NCI-H748 treated with DMSO at 0.1 percent for 48 hours (cell line): ENCODE measurements at regions not wholly inside any gene's neighbourhood (a gene's known extent, or its start where the extent isn't known, plus 50 kb on each side); places are given as distances from the start of the nearest gene placed in this dataset.
A peak's percentile ranks its signal among the peaks of the same experiment; 100 is the strongest.

Source experiments
- DNase-seq: peaks from one replicate; lab custom pipeline; 2025; lab: John Stamatoyannopoulos, UW

DNA sequence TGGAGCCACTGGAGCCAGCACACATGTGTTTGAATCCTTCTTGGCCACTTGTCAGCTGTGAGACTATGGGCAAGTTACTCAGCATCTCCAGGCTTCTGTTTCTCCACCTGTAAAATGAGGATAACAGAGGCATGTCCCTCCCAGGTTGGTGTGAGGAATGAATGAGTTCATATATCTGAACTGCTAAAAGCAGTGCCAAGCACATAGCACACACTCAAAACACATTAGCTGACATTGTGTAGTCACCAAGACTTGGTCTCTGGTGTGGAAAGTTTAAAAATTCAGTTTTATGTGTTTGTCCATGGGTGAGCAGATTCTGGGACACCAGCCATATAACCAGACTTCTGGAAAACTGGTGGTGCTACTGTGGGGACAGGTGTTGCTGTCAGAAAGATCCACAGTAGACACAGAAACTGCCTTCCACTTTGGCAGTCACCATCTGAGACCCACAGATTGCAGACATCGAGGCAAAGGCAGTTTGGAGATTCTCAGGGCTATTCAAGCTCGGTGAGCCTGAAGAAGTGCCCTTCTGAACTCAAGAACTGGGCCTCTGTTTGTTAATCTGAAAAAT, 115.8 kb downstream of the MRPL14 start:
- no peak for DNase-seq

DNA sequence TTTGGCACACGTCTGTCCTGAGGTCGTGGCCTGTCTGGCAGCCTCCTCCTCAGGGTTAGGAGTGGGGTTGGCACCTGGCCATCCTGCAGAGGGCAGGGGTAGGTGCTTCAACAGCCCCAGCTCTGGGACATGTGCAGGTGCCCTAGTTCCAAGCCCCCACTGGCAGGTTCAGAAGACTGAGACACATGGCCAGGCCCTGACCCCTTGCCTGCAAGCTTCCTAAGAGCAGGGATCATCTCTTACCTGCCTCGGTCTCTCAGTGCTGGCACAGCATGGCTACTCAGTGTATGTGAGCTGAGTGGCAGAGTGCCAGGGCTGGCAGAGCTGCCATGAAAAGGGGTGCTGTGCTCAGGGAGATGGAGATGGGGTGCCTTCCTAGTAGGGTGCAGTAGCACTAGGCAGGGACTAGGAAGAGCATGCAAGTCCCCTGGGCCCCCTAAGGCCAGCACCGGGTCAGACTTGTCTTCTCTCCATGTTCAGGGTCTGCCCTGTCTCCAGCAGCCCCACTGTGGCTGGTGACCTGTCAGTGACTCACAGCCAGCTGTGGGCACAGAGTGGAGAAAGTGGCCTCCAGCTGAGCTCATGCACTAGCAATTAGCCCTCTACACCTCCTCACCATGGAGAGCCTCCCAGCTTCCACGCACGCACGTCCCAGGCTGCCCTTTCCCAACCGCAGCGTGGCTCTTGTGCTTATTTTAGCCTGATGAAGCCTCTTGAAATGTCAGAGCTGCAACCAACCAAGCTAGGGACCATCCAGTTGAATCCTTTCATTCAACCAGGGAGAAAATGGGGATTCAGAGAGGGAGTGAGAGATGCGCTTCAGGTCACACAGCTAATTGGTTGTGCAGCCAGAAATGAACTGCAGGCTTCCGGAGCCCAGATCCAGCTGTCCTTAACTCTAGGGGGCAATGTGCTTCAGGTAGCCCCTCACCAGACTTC, 116.6 kb downstream of the MRPL14 start:
- no peak for DNase-seq

DNA sequence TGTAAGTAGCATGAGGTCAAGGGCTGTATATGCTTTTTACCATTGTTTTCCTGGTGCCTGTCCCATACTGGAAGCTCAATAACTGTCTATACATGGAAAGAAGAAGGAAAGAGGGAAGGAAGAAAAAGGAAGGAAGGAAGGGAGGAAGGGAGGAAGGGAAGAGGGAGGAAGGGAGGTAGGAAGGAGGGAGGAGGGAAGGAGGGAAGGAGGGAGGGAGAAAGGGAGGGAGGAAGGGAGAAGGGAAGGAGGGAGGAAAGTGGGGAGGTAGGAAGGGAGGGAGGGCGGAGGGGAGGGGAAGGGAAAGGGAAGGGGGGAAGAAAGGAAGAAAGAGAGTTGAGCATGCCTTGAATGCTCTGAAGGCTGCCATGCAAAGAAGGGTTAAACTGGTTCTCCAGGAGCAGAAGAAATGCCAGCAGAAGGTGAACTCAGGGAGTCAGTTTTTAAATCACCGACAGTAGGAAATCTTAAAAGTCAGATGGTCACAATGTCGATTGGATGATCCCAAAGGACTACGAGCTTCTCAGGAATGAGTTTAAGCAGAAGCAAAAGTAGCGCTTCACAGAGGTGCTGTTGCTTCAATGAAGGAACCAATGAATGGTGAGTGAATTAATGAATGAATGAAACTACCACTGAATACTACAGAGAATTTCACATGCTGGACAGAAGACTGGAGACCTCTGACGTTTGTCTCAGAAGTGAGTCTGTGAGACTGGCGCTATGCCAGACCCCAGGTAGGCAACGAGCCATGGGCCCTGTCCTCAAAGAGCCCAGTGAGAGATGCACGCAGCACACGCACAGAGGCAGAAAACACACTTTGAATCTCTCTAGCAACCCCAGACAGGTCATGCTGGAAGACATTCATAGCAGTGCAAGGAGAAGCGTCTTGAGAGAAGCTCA, 117.6 kb downstream of the MRPL14 start:
- no peak for DNase-seq

DNA sequence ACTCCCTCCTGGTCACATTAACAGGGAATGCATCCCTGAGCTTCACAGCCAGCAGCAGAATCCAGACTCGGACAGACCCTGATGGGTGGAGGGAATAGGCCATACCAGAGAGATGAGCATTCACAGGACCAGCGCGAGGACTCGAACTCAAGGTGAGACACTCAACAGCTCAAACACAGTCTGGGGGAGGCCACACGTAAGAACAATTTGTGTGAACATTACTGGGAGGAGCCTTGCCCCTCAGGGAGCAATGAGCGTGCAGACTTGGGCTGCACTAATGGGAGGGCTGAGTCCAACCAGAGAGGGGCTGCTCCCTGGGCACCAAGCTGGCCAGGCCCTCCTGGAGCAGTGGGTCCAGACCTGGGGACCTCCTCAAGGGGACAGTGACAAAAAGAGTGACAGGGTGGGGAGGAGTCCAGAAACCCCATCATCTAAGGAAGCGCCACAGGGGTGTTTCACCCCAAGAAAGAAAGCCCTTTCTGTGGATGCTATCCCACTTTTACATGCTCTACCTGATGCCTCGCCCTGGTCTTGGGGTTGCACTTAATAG, 118.4 kb downstream of the MRPL14 start:
- DNase-seq, result no peak

DNA sequence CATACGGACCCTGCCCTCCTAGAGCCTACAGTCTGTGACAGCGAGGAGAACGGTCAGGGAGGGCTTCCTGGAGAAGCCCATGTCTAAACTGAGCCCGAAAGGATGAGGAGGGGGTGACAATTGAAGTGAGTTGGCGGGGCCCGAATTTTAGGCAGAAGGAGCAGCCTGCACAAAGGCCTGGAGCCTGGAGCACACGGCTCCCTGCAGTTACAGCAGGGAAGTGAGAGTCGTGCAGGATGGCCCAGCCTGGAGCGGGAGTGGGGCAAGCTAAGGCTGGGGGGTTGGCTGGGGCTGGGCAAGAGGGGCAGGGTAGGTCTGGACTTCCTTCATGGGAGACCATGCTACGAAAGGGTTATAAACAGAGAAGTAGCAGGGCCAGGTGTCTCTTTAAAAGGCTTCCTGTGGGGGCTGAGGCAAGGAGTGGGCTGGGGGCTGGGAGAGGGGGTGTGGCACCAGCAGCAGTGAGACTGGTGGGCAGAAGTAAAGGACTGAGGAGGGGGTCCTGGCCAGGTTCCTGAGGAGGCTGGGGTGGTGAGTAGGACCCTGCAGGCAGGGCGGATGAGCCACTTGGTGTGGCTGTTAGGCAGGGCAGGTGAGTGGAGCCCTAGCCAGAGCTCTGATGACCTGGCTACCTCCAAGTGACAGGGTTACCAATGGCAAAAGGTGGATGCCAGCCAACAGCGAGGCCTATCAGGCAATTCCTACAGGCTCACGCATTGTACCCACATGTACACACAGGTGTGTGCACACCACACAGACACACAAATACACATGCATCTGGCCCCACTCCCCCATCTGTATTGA, 119.2 kb downstream of the MRPL14 start:
- DNase-seq, result no peak

DNA sequence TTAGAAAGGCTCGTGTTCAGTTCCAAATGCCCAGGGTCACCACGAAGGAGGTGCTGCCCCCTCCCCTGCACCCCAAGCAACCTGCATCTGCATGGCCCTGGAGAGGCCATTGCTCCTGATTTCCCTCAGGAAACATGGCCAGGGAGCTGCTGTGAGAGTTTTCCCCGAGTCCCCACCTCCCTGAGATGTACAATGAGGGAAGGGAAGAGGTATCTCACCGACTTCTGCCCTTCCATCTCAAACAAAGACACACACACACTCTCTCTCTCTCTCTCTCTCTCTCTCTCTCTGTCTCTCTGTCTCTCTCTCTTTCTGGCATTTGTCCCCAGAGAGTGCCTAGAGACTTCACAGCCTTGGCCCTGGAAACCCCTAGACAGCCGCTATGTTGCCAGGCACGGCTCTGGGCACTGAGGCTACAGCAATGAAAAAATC, 120.4 kb downstream of the MRPL14 start:
- DNase-seq, result no peak

DNA sequence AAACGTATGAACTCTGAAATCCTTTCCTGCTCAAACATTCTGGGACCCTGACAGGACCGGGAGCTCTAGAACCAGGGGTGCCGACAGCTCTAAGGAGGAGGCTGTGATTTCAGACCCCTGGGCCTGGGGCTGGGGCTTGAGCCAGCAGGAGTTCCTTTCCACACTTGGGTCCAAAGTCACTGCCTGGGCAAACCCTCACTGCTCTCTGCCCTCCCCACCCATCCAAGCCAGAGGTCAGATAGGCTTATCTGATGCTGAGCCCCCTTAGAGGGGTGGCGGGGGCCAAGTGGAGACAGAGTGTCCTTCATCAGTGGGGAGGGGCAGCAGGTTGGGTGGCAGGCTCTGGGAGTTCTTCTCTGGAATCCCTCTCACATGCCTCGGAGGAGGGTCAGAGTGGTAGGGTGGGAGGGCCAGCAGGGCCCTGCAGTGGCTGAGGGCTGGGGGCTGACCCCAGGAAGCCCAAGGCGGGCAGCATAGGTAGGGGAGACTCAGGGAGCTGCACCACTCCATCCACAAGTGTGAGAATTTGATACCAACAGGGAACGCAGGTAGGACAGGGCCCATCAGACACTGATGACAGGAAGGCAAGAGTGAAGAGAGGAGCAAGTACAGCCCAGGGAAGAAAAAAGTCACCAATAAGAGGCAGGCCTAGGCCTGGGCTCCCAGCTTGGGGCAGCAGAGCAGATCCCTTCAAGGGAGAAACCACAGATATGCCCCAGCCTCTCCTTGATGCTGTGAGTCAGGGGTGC, 121.0 kb downstream of the MRPL14 start:
- DNase-seq, result no peak

DNA sequence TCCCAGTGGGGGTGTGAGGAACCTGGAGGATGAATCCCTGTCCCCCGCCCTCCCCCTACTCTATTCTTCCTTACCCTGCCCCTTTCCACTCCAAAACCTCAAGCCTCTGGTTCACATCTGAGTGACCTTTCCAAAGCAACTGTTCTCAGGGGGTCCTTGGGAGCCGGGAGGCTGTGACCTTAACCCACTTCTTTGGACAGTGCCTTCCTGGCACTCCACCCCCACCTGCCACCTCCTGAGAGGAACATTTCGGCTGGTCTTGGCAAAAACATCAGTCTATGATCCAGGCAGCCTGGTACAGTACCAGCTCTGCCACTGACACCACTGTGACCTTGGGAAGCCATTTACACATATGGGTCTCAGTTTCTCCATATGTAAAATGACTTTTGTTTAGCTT, 121.7 kb downstream of the MRPL14 start:
- DNase-seq, result no peak

DNA sequence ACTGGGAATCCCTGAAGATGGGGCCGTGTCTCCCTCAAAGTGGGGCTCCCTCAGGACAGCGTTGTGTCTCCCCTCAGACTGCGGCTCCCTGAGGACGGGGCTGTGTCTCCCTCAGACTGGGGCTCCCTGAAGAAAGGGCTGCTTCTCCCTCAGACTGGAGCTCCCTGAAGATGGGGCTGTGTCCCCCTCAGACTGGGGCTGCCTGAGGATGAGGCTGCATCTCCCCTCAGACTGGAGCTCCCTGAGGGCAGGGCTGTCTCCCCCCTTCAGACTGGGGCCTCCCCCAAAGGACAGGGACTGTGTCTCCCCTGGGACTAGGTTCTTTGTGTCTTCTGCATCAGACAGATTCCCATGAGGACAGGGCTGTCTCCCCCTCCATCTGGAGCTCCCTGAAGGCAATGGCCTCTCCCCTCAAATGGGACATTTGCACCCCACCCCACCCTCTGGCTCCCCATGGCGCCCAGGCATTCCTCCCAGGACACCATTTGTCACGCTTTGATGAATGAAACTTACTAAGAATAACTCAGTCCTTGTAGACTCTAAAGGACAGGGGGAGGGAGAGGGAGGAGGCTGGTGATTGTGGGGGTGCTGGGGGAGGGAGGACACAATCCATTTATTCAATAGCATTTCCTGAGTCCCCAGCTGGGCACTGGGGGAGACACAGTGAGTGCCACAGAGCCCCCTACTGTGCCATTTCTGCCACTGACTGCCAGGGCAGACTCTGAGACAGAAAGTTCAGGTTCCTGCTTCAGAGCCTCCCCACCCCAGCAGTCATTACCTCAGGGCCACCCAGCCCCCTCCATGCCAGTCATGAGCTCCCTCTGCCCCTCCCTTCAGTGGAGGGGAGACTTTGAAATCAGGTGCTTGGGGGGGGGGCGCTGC, 122.4 kb downstream of the MRPL14 start:
- DNase-seq, result no peak

DNA sequence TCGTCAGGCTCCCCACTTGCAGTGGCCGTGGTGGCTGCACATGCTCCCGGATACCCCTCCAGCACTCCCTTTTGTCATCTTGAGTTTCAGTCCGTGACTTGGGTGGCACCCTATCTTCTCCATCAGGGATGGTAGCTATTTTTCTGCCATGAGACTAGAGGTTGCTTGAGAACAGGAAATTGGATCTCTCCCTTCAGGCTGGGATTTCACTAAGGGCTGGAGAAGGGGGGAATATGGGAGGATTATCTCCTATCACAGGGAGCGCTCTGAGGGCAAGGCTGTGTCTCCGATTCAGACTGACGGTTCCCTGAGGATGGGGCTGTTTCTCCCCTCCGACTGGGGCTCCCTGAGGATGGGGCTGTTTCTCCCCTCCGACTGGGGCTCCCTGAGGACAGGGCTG, 123.1 kb downstream of the MRPL14 start:
- DNase-seq, result no peak

DNA sequence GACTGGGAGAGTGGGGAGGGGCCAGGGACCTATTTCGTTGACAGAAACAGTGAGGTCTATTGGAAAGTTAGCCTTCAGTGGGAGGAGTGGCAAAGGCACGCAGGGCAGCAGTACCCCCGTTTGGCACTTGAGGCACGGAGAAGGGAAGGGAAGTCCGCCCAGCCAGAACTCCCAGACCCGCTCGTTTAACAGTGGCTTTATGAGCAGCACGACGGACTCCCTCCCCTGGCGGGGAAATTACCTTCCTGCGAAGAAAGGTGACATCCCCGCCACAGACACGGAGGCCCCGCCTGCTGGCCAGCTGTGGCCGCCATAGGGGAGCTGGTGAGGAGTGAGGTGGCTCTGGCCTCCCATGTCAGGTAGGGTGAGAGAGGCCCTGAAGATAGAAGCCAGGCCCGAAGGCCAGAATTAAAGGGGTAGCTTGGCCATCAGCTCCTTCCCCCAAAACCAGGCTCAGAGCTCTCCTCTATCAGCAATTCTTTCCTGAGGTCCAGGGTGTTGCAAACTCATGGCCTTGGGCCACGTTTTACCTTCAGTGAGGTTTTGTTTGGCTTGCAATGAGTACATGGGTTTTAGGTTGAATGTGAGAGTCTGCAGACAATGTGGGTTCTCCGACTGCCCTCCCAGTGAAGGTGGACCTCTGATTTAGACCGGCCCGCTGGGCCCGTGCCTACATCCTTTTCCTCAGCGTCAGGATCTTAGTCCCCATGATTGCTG, 123.7 kb downstream of the MRPL14 start:
- DNase-seq, result no peak

DNA sequence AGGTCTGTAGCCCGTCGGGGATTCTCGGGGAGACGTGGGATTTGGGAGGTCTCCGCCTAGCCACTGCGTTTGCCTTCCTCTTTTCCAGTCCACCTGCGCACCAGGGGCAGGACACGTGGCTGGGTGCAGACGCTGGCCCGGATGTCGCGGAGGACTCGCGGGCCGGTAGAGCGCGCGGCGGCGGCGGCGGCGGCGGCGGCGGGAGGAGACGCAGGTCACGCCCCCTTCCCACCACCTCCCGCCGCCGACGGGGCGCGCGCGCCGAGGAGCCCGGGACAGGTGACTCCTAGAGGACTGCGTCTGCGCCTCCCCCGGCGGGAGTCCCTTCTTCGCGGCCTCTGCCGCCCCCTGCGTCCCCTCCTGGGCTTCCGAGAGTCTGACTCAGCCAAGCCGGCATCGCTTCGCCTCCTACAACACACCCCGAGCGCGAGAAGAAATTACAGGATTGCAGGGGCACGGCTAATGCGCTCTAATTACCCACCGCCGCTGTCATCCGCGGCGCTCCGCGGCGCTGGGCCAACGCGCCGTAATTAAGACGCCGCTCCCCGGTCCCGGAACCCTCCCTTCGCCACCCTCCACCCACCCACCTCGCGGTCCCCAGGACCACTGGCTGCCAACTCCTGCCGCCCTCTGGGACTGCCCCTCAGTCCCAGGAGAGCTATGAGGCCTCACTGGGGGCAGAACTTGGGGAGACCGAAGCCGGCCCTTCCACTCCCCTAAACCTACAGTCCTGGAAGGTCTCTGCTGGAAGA, 124.5 kb downstream of the MRPL14 start:
- no peak for DNase-seq

DNA sequence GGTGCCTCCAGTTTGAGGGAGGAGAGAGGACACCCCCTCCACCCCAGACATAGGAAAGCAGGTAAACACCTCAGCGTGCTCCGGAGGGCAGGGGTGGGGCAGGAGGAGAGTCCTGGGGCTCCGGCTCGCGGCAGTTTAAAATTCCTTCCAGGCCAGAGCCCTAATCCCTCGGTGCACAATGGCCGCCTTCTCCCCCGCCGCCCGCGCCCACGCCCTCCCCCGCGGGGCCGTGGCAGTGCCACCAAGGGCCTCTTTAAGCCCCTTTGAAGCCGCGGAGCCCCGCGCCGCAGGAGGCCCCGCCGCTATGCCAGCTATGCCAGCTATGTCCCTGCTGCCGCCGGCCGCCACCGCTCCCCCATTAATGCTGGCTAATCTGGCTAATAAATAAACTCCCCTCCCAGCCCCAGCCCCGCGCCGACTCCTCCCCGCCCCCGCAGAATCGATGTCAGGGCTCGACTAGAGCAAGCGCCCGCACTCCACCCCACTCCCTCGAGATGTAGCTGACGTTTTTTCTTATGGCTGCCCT, 125.1 kb downstream of the MRPL14 start:
- DNase-seq, result no peak

DNA sequence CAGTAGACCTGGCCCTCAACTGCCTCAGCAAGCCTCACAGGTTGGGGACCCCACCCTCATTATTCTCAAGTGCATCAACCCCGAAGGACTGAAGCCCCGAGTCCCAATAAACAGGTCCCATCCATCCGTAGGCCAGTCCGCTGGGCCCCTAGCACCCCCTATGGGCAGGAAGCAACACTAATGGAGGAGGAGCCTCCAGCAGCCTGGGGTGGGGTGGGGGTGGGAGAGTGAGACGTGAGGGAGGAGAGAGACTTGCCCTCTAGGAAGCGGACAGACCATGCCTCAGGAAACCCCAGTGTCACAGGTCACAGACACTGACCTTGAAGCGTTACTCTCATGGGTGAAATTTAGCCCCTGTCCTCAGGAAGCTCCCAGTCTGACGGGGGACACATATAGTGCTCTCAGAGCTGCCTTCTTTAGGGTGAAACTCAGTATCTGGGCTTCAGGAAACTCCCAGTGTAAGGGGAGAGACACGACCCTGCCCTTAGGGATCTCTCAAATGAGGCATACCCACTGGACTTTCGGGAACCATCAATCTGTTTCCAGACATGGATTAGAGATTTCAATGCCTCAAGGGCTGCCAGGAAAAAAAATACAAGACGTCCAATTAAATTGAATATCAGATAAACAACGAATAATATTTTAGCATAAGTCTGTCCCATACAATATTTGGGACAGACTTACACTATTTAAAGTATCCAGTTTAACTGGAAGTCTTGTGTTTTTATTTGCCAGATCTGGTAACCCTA, 125.8 kb downstream of the MRPL14 start:
- DNase-seq, result no peak

DNA sequence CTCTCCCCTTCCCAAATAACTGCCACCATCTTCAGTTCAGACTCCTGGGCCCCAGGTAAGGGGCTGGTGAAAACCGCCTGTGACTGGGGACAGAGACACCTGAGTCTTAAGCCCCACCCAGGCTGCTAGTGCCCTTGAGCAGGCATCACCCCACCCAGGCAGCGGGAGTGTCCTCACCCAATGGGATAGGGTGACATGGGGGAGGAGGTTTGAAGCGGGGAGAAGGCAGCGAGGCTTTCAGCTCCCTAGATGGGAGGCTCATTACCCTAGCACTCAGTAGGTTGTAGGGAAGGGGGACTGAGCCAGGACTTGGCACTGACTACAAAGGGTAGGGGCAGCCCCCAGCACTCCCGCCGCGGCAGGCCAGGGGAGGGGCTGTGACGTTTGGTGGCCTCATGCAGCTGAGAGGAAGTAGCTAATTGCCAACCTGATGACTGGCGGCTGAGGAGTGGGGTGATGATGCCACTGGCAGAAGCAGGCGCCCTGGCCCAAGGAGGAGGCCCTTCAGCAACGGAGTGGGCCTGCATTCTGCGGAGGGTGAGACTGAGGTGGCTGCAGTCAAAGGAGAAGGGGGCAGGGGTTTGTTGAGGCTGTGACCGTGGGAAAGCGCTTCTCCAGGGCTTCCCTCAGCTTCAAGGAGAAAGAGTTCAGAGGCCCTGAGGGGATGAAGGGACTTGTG, 126.9 kb downstream of the MRPL14 start:
- peak; percentile 79 for DNase-seq

DNA sequence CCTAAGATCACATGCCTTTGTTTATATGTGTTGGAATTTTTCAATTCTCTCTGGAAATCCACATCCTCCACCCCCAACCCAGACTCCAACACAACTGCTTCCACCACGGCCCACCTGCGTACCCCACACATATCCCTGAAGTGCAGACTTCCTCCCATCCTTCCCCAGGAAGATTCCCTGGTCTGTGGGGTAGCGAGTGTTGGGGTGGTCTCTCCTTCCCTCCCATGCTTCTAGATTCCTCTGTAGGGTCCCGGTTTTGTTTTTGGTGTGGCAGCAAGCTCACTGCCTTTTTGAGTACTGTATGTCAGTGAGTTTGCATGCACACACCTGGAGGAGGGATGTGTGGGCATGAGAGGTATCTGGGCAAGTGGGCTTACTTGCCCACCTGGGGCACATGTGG, 127.6 kb downstream of the MRPL14 start:
- no peak for DNase-seq
